ENCODE measurements at regions not wholly inside any gene's neighbourhood (a gene's known extent, or its start where the extent isn't known, plus 50 kb on each side); places are given as distances from the start of the nearest gene placed in this dataset.

GRCh38 chr7:79529214-79529880 is 75.9 kb upstream of the MAGI2 start:
- Histone ChIP-seq H3K9me3 (no peaks in the 10 kb centered on the region), H3K27ac (no peak overlapping the region), H3K4me1 (no peaks in the 10 kb centered on the region), H3K4me3 (no peak overlapping the region), H3K36me3 (no peaks in the 10 kb centered on the region), H3K27me3 (no peaks in the 10 kb centered on the region)
- no peak for DNase-seq
- TF ChIP-seq, protein P1, sequence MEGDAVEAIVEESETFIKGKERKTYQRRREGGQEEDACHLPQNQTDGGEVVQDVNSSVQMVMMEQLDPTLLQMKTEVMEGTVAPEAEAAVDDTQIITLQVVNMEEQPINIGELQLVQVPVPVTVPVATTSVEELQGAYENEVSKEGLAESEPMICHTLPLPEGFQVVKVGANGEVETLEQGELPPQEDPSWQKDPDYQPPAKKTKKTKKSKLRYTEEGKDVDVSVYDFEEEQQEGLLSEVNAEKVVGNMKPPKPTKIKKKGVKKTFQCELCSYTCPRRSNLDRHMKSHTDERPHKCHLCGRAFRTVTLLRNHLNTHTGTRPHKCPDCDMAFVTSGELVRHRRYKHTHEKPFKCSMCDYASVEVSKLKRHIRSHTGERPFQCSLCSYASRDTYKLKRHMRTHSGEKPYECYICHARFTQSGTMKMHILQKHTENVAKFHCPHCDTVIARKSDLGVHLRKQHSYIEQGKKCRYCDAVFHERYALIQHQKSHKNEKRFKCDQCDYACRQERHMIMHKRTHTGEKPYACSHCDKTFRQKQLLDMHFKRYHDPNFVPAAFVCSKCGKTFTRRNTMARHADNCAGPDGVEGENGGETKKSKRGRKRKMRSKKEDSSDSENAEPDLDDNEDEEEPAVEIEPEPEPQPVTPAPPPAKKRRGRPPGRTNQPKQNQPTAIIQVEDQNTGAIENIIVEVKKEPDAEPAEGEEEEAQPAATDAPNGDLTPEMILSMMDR (IDR thresholded peaks at IDR 0.05): no peak
- no peak for TF ChIP-seq POLR2A (IDR thresholded peaks at IDR 0.05)

GRCh38 chr7:79528421-79528820 is 75.0 kb upstream of the MAGI2 start:
- TF ChIP-seq, protein P1 (IDR thresholded peaks at IDR 0.05): no peak
- no peak for TF ChIP-seq POLR2A (IDR thresholded peaks at IDR 0.05)
- Histone ChIP-seq H3K27ac (no peak overlapping the region), H3K27me3 (no peaks in the 10 kb centered on the region), H3K4me3 (no peak overlapping the region), H3K9me3 (no peaks in the 10 kb centered on the region), H3K36me3 (no peaks in the 10 kb centered on the region), H3K4me1 (no peaks in the 10 kb centered on the region)
- DNase-seq: no peak

GRCh38 chr7:79524048-79524447 is 70.6 kb upstream of the MAGI2 start:
- Histone ChIP-seq H3K9me3 (no peaks in the 10 kb centered on the region), H3K27me3 (no peaks in the 10 kb centered on the region), H3K27ac (no peak overlapping the region), H3K36me3 (no peaks in the 10 kb centered on the region), H3K4me3 (no peak overlapping the region), H3K4me1 (no peaks in the 10 kb centered on the region)
- no peak for DNase-seq
- TF ChIP-seq, protein P1 (IDR thresholded peaks at IDR 0.05): no peak
- TF ChIP-seq POLR2A (IDR thresholded peaks at IDR 0.05): no peak

- H3K27ac ChIP-seq: no peak overlapping the region
- no peaks in the 10 kb centered on the region for H3K9me3 ChIP-seq
- DNase-seq: no peak
- no peaks in the 10 kb centered on the region for H3K4me1 ChIP-seq
- no peaks in the 10 kb centered on the region for H3K36me3 ChIP-seq
- TF ChIP-seq, protein P1 (IDR thresholded peaks at IDR 0.05): no peak
- no peak for TF ChIP-seq POLR2A (IDR thresholded peaks at IDR 0.05)
- no peak overlapping the region for H3K4me3 ChIP-seq
- no peaks in the 10 kb centered on the region for H3K27me3 ChIP-seq
Measured at GRCh38 chr7:79523436-79523835, 70.0 kb upstream of the MAGI2 start.

- TF ChIP-seq, protein P1 (IDR thresholded peaks at IDR 0.05): no peak
- no peak for TF ChIP-seq POLR2A (IDR thresholded peaks at IDR 0.05)
- Histone ChIP-seq H3K27ac (no peak overlapping the region), H3K4me3 (no peak overlapping the region)
Measured at GRCh38 chr7:79520543-79520942, 67.1 kb upstream of the MAGI2 start.

DNA sequence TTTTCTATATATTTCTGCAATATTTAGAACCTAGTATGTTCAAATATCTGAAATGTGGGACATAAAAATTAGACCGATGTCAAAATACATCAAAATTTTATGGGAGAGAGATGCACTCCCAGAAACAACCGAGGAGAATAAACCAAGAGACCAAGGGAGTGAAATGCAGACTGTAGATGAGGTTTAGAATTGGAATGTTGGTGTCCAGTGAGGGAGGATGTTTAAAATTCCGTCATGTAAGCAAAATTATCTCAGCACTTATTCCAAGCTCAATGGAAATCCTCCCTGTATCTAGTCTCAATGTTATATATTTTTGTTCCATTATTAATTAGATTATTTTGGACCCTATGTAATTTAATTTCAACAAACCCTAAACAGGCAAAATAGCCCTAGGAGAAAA is 61.9 kb upstream of the MAGI2 start:
- Histone ChIP-seq H3K9me3 (no peaks in the 10 kb centered on the region), H3K4me1 (no peaks in the 10 kb centered on the region), H3K36me3 (no peaks in the 10 kb centered on the region), H3K27ac (no peak overlapping the region), H3K27me3 (no peaks in the 10 kb centered on the region), H3K4me3 (no peak overlapping the region)
- TF ChIP-seq POLR2A (IDR thresholded peaks at IDR 0.05): no peak
- TF ChIP-seq, protein P1 (IDR thresholded peaks at IDR 0.05): no peak
- no peak for DNase-seq

More at GRCh38 chr7:79520543-79520942, 67.1 kb upstream of the MAGI2 start:
- Histone ChIP-seq H3K9me3 (no peaks in the 10 kb centered on the region), H3K4me1 (no peaks in the 10 kb centered on the region), H3K27me3 (no peaks in the 10 kb centered on the region), H3K36me3 (no peaks in the 10 kb centered on the region)
- no peak for DNase-seq

Measured in Peyer's patch (tissue), 4 donors.